ENCODE measurements at regions not wholly inside any gene's neighbourhood (a gene's known extent, or its start where the extent isn't known, plus 50 kb on each side); places are given as distances from the start of the nearest gene placed in this dataset.

DNA sequence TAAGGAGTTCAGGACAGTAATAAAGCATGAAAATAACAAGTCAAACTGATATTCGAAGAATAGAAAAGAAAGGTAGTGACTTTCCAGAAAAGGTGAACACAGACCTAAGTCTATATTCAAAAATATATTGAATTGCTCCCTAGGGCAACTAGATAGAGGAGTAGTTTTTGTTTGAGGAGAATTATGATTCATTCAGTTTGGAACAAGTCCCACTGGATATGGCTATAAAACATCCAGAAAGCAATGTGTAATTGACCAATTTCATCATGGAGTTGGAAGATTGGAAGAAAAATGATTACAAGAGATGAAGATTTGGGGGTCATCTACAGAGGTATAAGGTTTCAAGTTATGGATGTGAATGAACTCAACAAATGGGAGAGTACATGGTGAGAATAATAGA lies 117.5 kb upstream of the ZNF462 start:
- Histone ChIP-seq H3K27ac (ENCODE audit: low read depth, low read length) (no peak overlapping the region), H3K4me1 (ENCODE audit: control insufficient read depth, insufficient read depth, low read length) (peaks cover 3% of the 10 kb centered on the region), H3K4me3 (ENCODE audit: low read depth, low read length) (no peak overlapping the region), H3K36me3 (ENCODE audit: control insufficient read depth, insufficient read depth, low read length) (no peaks in the 10 kb centered on the region), H3K27me3 (ENCODE audit: control insufficient read depth, insufficient read depth, low read length) (no peaks in the 10 kb centered on the region), H3K9me3 (ENCODE audit: control insufficient read depth, insufficient read depth, low read length) (no peaks in the 10 kb centered on the region)
- no CpG with 5 or more reads among the region's 1 CpG for WGBS (ENCODE audit: insufficient coverage)
- DNase-seq (ENCODE audit: low read depth in 4 of 6, low spot score in 6 of 6), result no peak

DNA sequence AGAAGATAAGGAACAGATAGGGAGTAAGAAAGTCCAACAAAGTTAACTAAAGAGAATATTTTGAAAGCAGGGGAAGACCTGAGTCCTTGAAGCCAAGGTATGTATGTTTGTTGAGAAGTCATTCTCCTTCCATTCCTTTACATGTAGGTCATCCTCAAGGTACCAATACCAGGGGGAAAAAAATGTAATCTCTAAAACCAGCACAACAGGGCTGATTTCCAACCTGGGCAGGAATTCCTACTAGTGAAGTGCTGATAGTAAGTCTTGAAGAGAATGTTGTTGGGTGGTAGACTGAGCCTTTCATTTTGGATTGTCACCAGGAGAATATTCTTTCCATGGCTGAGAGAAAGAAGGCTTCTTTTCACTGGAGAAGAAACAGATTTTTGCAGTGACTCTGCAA lies 117.1 kb upstream of the ZNF462 start:
- Histone ChIP-seq H3K27ac (ENCODE audit: low read depth, low read length) (no peak overlapping the region), H3K4me1 (ENCODE audit: control insufficient read depth, insufficient read depth, low read length) (peaks cover 3% of the 10 kb centered on the region), H3K36me3 (ENCODE audit: control insufficient read depth, insufficient read depth, low read length) (no peaks in the 10 kb centered on the region), H3K9me3 (ENCODE audit: control insufficient read depth, insufficient read depth, low read length) (no peaks in the 10 kb centered on the region), H3K27me3 (ENCODE audit: control insufficient read depth, insufficient read depth, low read length) (no peaks in the 10 kb centered on the region), H3K4me3 (ENCODE audit: low read depth, low read length) (no peak overlapping the region)
- DNase-seq (ENCODE audit: low read depth in 4 of 6, low spot score in 6 of 6), result peak in 1 of 6 donors; percentile 14

DNA sequence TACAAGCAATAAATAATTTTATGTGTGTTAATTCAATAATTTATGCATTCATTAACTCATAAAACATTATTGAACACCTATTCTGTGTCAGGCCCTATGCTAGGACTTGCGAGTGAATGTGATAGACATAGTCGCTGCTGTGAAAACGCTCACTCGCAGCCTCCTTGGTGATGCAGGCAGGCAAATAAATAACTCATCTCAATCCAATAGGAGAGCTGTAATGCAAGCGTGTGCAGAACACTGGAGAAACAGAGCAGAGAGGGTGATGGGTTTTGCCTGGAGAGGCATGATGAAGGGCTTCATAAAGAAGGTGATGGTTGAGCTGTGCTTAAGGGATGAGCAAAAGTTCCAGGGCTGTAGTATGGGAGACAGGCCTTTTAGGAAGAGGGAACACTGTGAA lies 111.3 kb upstream of the ZNF462 start:
- Histone ChIP-seq H3K9me3 (ENCODE audit: control insufficient read depth, insufficient read depth, low read length) (no peaks in the 10 kb centered on the region), H3K27ac (ENCODE audit: low read depth, low read length) (no peak overlapping the region), H3K36me3 (ENCODE audit: control insufficient read depth, insufficient read depth, low read length) (no peaks in the 10 kb centered on the region), H3K4me3 (ENCODE audit: low read depth, low read length) (no peak overlapping the region), H3K27me3 (ENCODE audit: control insufficient read depth, insufficient read depth, low read length) (no peaks in the 10 kb centered on the region), H3K4me1 (ENCODE audit: control insufficient read depth, insufficient read depth, low read length) (peaks cover 7% of the 10 kb centered on the region)
- WGBS (ENCODE audit: insufficient coverage), result 51% methylated on average over 3 of the region's 5 CpGs
- peak in 1 of 6 donors; percentile 62 for DNase-seq (ENCODE audit: low read depth in 4 of 6, low spot score in 6 of 6)

DNA sequence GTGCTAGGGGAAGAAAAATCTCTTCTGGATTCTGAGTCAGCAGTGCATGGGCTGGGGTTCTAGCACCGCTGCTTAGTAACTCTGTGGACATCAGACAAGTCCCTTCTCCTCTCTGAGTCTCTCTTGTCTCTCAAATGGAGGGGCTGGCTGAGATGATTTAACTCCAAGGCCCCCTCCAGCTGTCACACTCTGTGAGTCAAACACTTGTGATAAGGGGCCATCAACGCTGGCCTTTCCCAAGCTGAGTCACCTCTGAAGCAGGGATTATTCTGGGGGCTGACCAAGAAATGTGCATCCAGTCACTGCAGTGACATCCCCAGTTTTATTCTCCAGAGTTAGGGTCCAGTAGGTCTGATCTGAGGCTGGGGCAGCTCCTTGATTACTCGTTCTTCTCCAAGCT lies 110.4 kb upstream of the ZNF462 start:
- peaks cover 4% of the 10 kb centered on the region for H3K4me1 ChIP-seq (ENCODE audit: control insufficient read depth, insufficient read depth, low read length)
- no peaks in the 10 kb centered on the region for H3K27me3 ChIP-seq (ENCODE audit: control insufficient read depth, insufficient read depth, low read length)
- 80% methylated on average over 3 of the region's 3 CpGs for WGBS (ENCODE audit: insufficient coverage)
- no peak overlapping the region for H3K4me3 ChIP-seq (ENCODE audit: low read depth, low read length)
- H3K36me3 ChIP-seq (ENCODE audit: control insufficient read depth, insufficient read depth, low read length), result no peaks in the 10 kb centered on the region
- H3K9me3 ChIP-seq (ENCODE audit: control insufficient read depth, insufficient read depth, low read length), result no peaks in the 10 kb centered on the region
- no peak overlapping the region for H3K27ac ChIP-seq (ENCODE audit: low read depth, low read length)
- no peak for DNase-seq (ENCODE audit: low read depth in 4 of 6, low spot score in 6 of 6)

DNA sequence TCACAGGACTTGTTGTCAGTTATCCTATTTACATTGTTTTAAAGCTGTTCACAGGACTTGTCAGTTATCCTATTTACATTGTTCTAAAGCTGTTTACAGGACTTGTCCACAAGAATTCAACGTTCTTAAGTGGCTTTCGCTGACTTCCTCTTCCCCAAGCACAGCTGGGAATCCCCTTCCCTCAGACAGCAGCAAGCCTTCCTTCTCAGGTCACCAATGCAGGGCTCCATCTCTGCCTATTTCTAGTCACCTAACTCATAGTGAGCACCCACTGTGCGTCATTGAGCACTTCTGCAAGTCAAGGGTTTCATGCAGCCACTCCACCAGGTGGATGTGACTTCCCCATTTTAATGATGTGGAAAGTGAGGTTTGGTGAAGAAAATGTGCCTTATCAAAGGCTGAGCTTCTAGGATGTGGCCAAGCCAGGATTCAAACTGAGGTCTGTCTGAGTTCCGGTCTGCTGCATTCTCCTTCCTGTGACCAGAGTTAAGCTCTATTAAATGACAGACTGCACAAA lies 109.8 kb upstream of the ZNF462 start:
- no peak overlapping the region for H3K27ac ChIP-seq (ENCODE audit: low read depth, low read length)
- no peaks in the 10 kb centered on the region for H3K36me3 ChIP-seq (ENCODE audit: control insufficient read depth, insufficient read depth, low read length)

DNA sequence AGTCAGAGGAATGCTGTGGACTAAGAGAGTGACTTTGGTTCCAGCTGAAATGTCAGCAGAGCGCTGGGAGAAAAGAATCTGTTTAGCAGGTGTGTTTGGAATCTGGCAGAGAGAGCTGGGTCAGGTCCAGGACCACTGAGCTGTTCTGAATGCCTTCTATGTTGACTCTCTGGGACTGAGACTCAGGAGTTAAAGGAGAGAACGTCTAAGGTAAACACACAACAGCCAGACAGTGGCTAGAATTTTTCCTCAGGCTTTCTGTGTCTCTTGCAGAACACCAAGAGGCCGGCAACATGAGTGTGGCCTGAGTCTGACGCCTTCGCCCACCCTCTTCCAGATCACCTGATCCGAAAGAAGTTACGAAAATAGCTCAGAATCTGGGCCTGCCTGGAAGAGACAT lies 107.2 kb upstream of the ZNF462 start:
- Histone ChIP-seq H3K27me3 (ENCODE audit: control insufficient read depth, insufficient read depth, low read length) (no peaks in the 10 kb centered on the region), H3K4me3 (ENCODE audit: low read depth, low read length) (no peak overlapping the region), H3K4me1 (ENCODE audit: control insufficient read depth, insufficient read depth, low read length) (peaks cover 4% of the 10 kb centered on the region), H3K9me3 (ENCODE audit: control insufficient read depth, insufficient read depth, low read length) (no peaks in the 10 kb centered on the region), H3K27ac (ENCODE audit: low read depth, low read length) (no peak overlapping the region), H3K36me3 (ENCODE audit: control insufficient read depth, insufficient read depth, low read length) (no peaks in the 10 kb centered on the region)
- peak in 2 of 6 donors; percentile 21 to 32 for DNase-seq (ENCODE audit: low read depth in 4 of 6, low spot score in 6 of 6)
- 65% methylated on average over 6 of the region's 7 CpGs for WGBS (ENCODE audit: insufficient coverage)

More for the DNA sequence above, 109.8 kb upstream of the ZNF462 start:
- H3K27me3 ChIP-seq (ENCODE audit: control insufficient read depth, insufficient read depth, low read length), result no peaks in the 10 kb centered on the region
- no peaks in the 10 kb centered on the region for H3K9me3 ChIP-seq (ENCODE audit: control insufficient read depth, insufficient read depth, low read length)
- no peak for DNase-seq (ENCODE audit: low read depth in 4 of 6, low spot score in 6 of 6)
- WGBS (ENCODE audit: insufficient coverage), result 62% methylated on average over 3 of the region's 4 CpGs
- H3K4me3 ChIP-seq (ENCODE audit: low read depth, low read length), result no peak overlapping the region
- peaks cover 4% of the 10 kb centered on the region for H3K4me1 ChIP-seq (ENCODE audit: control insufficient read depth, insufficient read depth, low read length)

DNA sequence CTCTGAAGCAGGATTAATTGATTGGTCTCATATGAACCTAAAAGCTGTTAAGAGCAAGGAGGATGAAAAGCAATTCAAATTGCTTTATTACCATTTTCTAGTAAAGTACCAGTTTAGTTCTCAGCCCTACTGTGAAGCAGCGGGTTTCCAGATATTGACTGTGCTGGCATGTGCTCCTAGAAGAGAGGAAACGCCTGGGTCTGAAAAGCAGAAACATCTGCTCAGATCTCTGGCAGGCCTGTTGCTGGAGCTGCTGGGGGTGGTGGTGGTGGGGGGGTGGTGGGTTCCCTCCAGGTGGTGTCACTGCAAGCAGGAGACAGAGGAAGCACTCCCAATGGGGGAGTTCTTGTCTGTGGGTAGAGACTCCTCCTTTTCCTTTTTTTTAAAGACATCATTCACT lies 105.5 kb upstream of the ZNF462 start:
- no peaks in the 10 kb centered on the region for H3K9me3 ChIP-seq (ENCODE audit: control insufficient read depth, insufficient read depth, low read length)
- H3K36me3 ChIP-seq (ENCODE audit: control insufficient read depth, insufficient read depth, low read length), result no peaks in the 10 kb centered on the region
- no peaks in the 10 kb centered on the region for H3K27me3 ChIP-seq (ENCODE audit: control insufficient read depth, insufficient read depth, low read length)
- H3K4me3 ChIP-seq (ENCODE audit: low read depth, low read length), result no peak overlapping the region
- H3K4me1 ChIP-seq (ENCODE audit: control insufficient read depth, insufficient read depth, low read length), result peaks cover 4% of the 10 kb centered on the region
- H3K27ac ChIP-seq (ENCODE audit: low read depth, low read length), result no peak overlapping the region
- WGBS (ENCODE audit: insufficient coverage), result 27% methylated on average over 2 of the region's 2 CpGs
- peak in 3 of 6 donors; percentile 7 to 92 (median 33) for DNase-seq (ENCODE audit: low read depth in 4 of 6, low spot score in 6 of 6)

DNA sequence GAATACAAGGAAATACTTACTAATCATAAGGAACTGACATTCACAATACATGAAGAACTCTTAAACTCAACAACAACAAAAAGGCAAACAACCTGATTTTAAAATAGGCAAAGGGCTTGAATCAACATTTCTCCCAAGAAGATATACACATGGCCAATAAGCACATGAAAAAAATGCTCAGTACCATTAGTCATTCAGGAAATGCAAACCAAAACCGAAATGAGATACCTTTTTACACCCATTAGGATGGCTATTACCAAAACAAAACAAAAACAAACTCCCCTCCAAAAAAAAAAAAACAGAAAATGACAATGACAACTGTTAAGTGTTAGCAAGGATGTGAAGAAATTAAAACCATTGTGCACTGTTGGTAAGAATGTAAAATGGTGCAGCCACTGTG lies 104.1 kb upstream of the ZNF462 start:
- H3K27me3 ChIP-seq (ENCODE audit: control insufficient read depth, insufficient read depth, low read length), result no peaks in the 10 kb centered on the region
- WGBS (ENCODE audit: insufficient coverage), result no CpG with 5 or more reads among the region's 1 CpG
- DNase-seq (ENCODE audit: low read depth in 4 of 6, low spot score in 6 of 6), result no peak
- no peaks in the 10 kb centered on the region for H3K36me3 ChIP-seq (ENCODE audit: control insufficient read depth, insufficient read depth, low read length)
- H3K4me3 ChIP-seq (ENCODE audit: low read depth, low read length), result no peak overlapping the region
- H3K9me3 ChIP-seq (ENCODE audit: control insufficient read depth, insufficient read depth, low read length), result no peaks in the 10 kb centered on the region
- peaks cover 4% of the 10 kb centered on the region for H3K4me1 ChIP-seq (ENCODE audit: control insufficient read depth, insufficient read depth, low read length)
- H3K27ac ChIP-seq (ENCODE audit: low read depth, low read length), result no peak overlapping the region

DNA sequence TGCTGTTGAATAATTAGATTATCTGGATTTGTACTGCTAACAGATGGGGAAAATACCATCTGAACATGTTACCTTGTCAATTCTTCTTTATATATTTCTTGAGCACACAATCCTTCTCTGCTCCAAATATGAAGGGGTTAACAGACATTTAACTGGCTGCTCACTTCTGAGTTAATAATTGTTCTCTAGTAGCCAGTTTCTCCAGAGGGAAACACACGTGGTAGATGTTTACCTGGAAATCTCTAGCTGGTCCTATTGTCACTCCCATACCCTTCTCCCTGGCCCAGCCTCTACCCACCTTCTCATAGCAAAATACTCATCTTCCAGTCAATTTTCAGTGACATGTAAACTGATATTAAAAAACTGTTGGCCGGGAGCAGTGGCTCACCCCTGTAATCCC lies 101.5 kb upstream of the ZNF462 start:
- no peaks in the 10 kb centered on the region for H3K4me1 ChIP-seq (ENCODE audit: control insufficient read depth, insufficient read depth, low read length)
- H3K27me3 ChIP-seq (ENCODE audit: control insufficient read depth, insufficient read depth, low read length), result no peaks in the 10 kb centered on the region
- WGBS (ENCODE audit: insufficient coverage), result 100% methylated on average over 1 of the region's 2 CpGs
- no peak overlapping the region for H3K27ac ChIP-seq (ENCODE audit: low read depth, low read length)
- no peak for DNase-seq (ENCODE audit: low read depth in 4 of 6, low spot score in 6 of 6)
- H3K9me3 ChIP-seq (ENCODE audit: control insufficient read depth, insufficient read depth, low read length), result no peaks in the 10 kb centered on the region
- H3K36me3 ChIP-seq (ENCODE audit: control insufficient read depth, insufficient read depth, low read length), result no peaks in the 10 kb centered on the region
- no peak overlapping the region for H3K4me3 ChIP-seq (ENCODE audit: low read depth, low read length)

DNA sequence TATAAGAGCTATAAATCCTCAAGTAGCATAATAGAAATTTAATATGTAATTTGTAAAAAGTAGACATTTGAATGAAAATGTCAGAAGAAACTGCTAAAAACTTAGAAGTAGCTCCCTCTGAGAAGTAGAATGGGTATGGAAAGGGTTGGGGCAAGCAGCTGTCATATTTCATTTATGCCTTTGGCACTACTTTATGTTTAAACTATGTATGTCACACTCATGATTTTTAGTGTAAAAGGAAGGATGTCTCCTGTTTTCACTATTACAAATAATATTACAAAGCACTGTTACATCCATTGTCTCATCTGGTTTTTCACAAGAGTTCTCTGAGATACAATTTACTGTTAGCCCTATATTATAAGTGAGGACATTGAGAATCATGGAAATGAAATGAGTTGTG lies 96.3 kb upstream of the ZNF462 start:
- no peak for DNase-seq (ENCODE audit: low read depth in 4 of 6, low spot score in 6 of 6)
- no peak overlapping the region for H3K27ac ChIP-seq (ENCODE audit: low read depth, low read length)
- H3K9me3 ChIP-seq (ENCODE audit: control insufficient read depth, insufficient read depth, low read length), result no peaks in the 10 kb centered on the region
- no peaks in the 10 kb centered on the region for H3K27me3 ChIP-seq (ENCODE audit: control insufficient read depth, insufficient read depth, low read length)
- H3K4me1 ChIP-seq (ENCODE audit: control insufficient read depth, insufficient read depth, low read length), result no peaks in the 10 kb centered on the region
- H3K4me3 ChIP-seq (ENCODE audit: low read depth, low read length), result no peak overlapping the region
- no peaks in the 10 kb centered on the region for H3K36me3 ChIP-seq (ENCODE audit: control insufficient read depth, insufficient read depth, low read length)

Measured in spinal cord (tissue), 9 donors.